HG03342 (cell line): ENCODE measurements at regions not wholly inside any gene's neighbourhood (a gene's known extent, or its start where the extent isn't known, plus 50 kb on each side); places are given as distances from the start of the nearest gene placed in this dataset.
A peak's percentile ranks its signal among the peaks of the same experiment; 100 is the strongest.

ENCODE experiments used
- ATAC-seq: cut with Tn5 transposase; IDR thresholded peaks from one replicate; pipeline ENCODE4 v1.9.1; 2021; ENCODE audit warnings: mild to moderate bottlenecking, moderate library complexity; ENCODE audit not compliant: unreplicated experiment

GRCh38 chr15:25982736-25983135, 119.6 kb upstream of the ATP10A start:
- ATAC-seq = no peak

GRCh38 chr15:25981114-25981513, 118.0 kb upstream of the ATP10A start:
- no peak for ATAC-seq

GRCh38 chr15:25972141-25972675, 109.1 kb upstream of the ATP10A start:
- no peak for ATAC-seq

DNA sequence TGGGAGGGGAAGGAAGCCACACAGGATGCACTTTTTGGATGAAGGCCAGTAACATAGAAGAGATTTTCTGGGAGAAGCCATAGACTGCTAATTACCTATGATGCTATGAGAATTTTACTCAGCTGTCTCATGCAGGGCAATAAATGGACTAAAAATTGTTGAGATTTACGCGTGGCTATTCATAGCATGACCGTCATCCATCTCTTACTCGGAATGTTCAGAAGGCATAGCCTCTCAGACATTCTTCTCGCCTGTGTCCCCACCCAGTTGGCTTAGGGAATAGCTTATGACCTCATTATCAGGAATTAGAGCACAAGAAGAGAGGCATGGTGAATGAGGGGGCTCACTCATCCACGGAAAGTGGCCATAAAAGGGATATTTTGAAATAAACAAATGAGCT, 107.9 kb upstream of the ATP10A start:
- ATAC-seq = no peak

GRCh38 chr15:25969886-25970285, 106.8 kb upstream of the ATP10A start:
- no peak for ATAC-seq

GRCh38 chr15:25967116-25967515, 104.0 kb upstream of the ATP10A start:
- ATAC-seq = no peak

- no peak for ATAC-seq
Measured at GRCh38 chr15:25965326-25965725, 102.2 kb upstream of the ATP10A start.

- no peak for ATAC-seq
Measured at GRCh38 chr15:25960273-25960672, 97.1 kb upstream of the ATP10A start.

- no peak for ATAC-seq
Measured at GRCh38 chr15:25959100-25959499, 96.0 kb upstream of the ATP10A start.

DNA sequence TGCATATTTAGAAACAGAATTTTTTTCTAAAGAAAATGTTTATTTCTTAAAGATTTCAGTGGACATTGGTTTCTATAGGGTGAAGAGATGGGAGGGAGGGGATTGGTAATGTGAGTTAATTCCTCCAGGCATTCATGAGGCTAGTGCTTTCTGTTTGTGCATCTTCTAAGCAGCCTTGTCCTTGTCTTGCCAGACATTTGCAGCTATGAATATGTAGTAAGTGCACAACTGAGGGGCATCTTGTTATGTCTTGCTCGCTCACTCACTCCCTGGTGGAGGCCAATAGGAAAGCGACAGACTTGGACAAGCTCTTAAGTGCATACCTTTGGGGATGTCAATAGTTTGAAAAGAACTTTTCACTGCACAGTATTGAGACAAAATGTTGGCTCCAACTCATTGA, 92.5 kb upstream of the ATP10A start:
- ATAC-seq = no peak

DNA sequence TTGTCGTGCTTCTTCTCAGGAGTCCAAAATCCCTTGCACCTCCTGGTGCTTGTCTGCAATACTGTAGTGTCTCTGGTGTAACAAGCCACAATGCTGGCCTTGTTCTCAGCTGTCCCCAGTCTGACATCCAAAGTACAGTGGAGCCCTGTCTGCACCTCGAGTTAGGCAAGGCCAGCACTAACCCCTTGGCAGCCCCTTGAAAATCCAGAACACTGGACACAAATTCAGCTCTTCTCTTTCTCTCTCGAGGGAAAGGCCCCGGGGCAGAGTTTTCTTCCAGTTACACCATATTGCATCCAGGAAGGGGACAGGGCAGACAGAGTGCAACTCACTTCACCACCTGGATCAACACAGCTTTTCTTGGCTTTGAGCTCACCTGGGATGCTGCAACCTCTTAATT, 91.3 kb upstream of the ATP10A start:
- no peak for ATAC-seq

- ATAC-seq = no peak
Measured at GRCh38 chr15:25950014-25950413, 86.9 kb upstream of the ATP10A start.

DNA sequence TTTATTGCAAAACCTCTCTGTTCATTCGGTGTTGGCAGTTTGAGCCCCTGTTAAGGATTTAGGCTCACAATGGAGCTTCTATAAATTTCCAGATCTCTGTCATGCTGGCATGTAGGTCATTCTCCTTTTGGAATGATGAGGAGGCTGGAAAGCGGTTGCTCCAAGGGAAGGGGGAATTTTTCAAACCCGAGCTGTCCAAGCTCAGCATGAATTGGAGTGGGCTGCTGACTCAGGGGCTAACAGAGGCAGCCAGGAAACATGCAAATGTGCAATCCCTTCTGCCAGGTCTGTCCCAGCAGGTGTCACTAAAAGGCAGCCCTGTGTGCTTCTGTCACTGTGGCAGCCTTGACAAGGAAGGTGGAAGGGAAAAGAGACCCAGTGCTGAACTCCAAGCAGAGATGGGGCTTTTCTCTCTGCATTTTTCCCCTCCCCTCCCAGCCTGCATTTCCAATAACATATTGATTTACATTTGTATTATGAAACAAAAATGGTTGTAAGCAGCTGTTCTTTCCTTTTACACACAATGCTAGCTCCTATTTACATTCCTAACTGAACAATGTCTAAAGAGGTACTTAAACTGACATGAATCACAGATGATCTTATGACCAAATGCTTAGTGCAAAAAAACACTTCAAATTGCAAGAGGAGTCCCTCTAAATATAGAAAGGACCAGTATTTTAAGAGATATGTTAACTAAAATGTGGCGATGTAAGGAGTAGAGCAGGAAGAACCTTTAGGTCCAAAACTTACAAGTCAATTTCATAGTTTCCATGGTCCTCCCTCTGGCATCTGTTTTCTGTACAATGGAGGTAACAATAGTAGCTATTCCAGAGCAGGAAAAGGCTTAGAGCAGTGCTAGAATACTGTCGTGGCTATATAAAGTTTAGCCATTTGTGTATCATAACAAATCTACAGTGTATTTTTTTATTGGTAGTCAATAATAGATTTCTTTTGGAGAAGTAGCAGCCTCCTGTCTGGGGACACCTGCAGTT, 84.5 kb upstream of the ATP10A start:
- ATAC-seq = no peak

DNA sequence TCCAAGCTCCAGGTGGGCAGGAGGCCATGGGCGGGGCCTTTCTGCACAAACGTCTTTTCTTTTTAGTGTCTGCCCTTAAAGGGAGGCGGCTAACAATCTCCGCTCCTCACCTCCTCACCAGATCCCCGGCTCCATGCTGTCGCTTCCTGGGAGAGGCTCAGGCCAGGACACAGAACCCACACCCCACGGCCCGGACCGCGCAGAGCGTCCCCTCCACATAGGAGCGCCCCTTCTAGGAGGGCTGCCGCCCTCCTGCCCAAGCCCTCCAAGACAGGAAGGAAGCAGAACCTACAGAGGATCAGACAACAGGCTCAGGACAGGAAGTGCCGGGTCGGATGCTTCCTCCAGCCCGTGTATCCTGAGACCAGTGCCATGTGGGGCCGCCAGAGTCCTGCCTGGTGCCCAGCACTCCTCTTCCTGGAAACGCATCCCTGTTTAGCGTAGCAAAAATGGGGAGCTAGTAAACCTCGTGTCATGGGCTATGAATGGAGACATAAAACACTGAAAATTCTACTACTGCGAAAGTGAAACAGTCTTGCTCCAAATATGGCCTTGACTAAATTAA, 83.2 kb upstream of the ATP10A start:
- no peak for ATAC-seq

- ATAC-seq = no peak
Measured at GRCh38 chr15:25944386-25944785, 81.3 kb upstream of the ATP10A start.

- no peak for ATAC-seq
Measured at GRCh38 chr15:25943831-25944230, 80.7 kb upstream of the ATP10A start.

- ATAC-seq = peak; percentile 92
Measured at GRCh38 chr15:25939122-25939521, 76.0 kb upstream of the ATP10A start.

DNA sequence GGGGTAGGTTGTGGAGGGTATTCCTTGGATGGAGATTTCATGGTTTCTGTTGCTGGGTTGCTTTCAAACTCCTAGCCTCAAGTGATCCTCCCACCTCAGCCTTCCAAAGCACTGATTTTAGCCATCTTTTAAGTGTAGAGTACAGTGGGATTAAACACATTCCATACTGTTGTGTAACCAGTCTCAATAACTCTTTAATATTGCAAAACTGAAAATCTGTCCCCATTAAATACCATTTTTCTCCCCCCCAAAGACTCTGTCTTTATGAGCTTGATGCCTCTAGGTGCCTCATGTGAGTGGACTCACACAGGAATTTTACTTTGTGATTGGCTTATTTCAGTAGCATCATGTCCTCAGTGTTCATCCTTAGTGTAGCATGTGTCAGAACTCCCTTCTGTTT, 74.7 kb upstream of the ATP10A start:
- no peak for ATAC-seq

GRCh38 chr15:25936004-25936403, 72.9 kb upstream of the ATP10A start:
- no peak for ATAC-seq

- ATAC-seq = peak; percentile 89
Measured at GRCh38 chr15:25933456-25934158, 70.5 kb upstream of the ATP10A start.

DNA sequence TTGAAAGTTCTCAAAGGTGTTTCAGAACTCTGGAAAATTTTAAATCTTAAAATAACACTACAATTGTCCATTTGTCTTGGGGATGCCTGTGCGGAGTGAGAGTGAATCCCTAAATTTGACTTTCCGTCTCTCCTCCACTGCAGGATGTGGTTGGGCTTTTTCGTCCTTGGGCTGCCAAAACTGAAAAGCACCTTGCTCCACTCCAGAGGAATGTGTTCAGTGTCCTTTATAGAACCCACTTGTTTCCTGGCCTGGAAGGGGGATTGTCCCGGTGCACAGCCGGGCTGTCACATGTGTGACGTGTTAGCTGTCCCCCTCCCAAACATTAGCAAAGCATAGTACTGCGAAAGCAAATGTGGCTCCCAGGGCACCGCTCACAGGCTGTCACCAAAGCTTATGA, 69.6 kb upstream of the ATP10A start:
- ATAC-seq = no peak
